ENCODE measurements at regions not wholly inside any gene's neighbourhood (a gene's known extent, or its start where the extent isn't known, plus 50 kb on each side); places are given as distances from the start of the nearest gene placed in this dataset.
A peak's percentile ranks its signal among the peaks of the same experiment; 100 is the strongest.

DNA sequence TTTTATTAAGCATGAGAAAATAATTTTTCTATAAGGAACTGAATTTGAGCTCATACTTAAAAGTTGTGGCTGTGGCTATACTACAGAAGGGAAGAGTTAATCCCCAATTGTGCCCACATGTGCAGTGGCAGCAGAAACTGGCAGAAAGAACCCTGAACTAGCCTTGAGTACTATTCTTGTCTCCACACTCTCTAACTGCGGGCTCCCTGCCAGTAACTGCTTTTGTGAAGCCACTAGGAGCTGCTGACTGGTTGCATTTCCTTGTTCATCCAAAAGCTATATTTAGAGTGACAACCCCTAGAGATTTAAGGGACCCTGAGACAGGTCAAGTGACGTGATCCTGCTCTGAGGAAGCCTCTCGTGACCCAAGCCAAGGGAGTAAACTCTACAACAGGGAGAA is 238.6 kb downstream of the ELAVL2 start:
- no peak for DNase-seq (ENCODE audit: low spot score in 2 of 2)

GRCh38 chr9:23587903-23588302 is 238.1 kb downstream of the ELAVL2 start:
- H3K4me1 ChIP-seq, result peaks cover 0 to 3% (median 0%) of the 10 kb centered on the region in 4 donors
- WGBS, 2 donors, result 95% methylated on average over 2 of the region's 2 CpGs
- H3K27ac ChIP-seq, result no peak overlapping the region
- H3K27me3 ChIP-seq, result no peaks in the 10 kb centered on the region
- H3K36me3 ChIP-seq, result no peaks in the 10 kb centered on the region
- no peak for DNase-seq (ENCODE audit: low spot score in 2 of 2)
- H3K9me3 ChIP-seq, result no peaks in the 10 kb centered on the region
- TF ChIP-seq EP300 (IDR thresholded peaks at IDR 0.05) (no peak), POLR2A (IDR thresholded peaks at IDR 0.05) (no peak), CTCF (IDR thresholded peaks at IDR 0.05) (no peak)
- no peak overlapping the region for H3K4me3 ChIP-seq

More for the DNA sequence above, 238.6 kb downstream of the ELAVL2 start:
- Histone ChIP-seq H3K4me1 (peaks cover 0 to 3% (median 0%) of the 10 kb centered on the region in 4 donors), H3K27ac (no peak overlapping the region), H3K27me3 (no peaks in the 10 kb centered on the region), H3K9me3 (no peaks in the 10 kb centered on the region), H3K4me3 (no peak overlapping the region), H3K36me3 (no peaks in the 10 kb centered on the region)
- 37 to 41% methylated on average over 3 of the region's 3 CpGs for WGBS, 2 donors
- TF ChIP-seq EP300 (IDR thresholded peaks at IDR 0.05), result no peak
- no peak for TF ChIP-seq POLR2A (IDR thresholded peaks at IDR 0.05)
- no peak for TF ChIP-seq CTCF (IDR thresholded peaks at IDR 0.05)

GRCh38 chr9:23590276-23591000 is 235.6 kb downstream of the ELAVL2 start:
- WGBS, 2 donors, result 57 to 62% methylated on average over 3 of the region's 3 CpGs
- Histone ChIP-seq H3K4me3 (peak overlapping the region in 2 of 4 donors; percentile 16 to 26), H3K36me3 (no peaks in the 10 kb centered on the region), H3K27ac (no peak overlapping the region), H3K9me3 (no peaks in the 10 kb centered on the region), H3K4me1 (peaks cover 0 to 3% (median 0%) of the 10 kb centered on the region in 4 donors), H3K27me3 (no peaks in the 10 kb centered on the region)
- no peak for TF ChIP-seq EP300 (IDR thresholded peaks at IDR 0.05)
- no peak for TF ChIP-seq CTCF (IDR thresholded peaks at IDR 0.05)
- TF ChIP-seq POLR2A (IDR thresholded peaks at IDR 0.05), result no peak
- DNase-seq (ENCODE audit: low spot score in 2 of 2), result no peak

- TF ChIP-seq CTCF (IDR thresholded peaks at IDR 0.05), result no peak
- no peak for TF ChIP-seq POLR2A (IDR thresholded peaks at IDR 0.05)
- no peak for TF ChIP-seq EP300 (IDR thresholded peaks at IDR 0.05)
- no peaks in the 10 kb centered on the region for H3K9me3 ChIP-seq
- peaks cover 0 to 3% (median 0%) of the 10 kb centered on the region in 4 donors for H3K4me1 ChIP-seq
- no peak overlapping the region for H3K27ac ChIP-seq
- DNase-seq (ENCODE audit: low spot score in 2 of 2), result no peak
- H3K36me3 ChIP-seq, result no peaks in the 10 kb centered on the region
- 62 to 67% methylated on average over 1 of the region's 1 CpG for whole genome bisulfite sequencing, 2 donors
- no peaks in the 10 kb centered on the region for H3K27me3 ChIP-seq
- no peak overlapping the region for H3K4me3 ChIP-seq
Measured at GRCh38 chr9:23594421-23594820, 231.6 kb downstream of the ELAVL2 start.

GRCh38 chr9:23596913-23597634 is 229.0 kb downstream of the ELAVL2 start:
- 58 to 60% methylated on average over 3 of the region's 3 CpGs for WGBS, 2 donors
- TF ChIP-seq EP300 (IDR thresholded peaks at IDR 0.05), result no peak
- no peak for TF ChIP-seq POLR2A (IDR thresholded peaks at IDR 0.05)
- no peak for TF ChIP-seq CTCF (IDR thresholded peaks at IDR 0.05)
- DNase-seq (ENCODE audit: low spot score in 2 of 2), result no peak
- H3K9me3 ChIP-seq, result no peaks in the 10 kb centered on the region
- no peaks in the 10 kb centered on the region for H3K36me3 ChIP-seq
- H3K27ac ChIP-seq, result no peak overlapping the region
- no peak overlapping the region for H3K4me3 ChIP-seq
- no peaks in the 10 kb centered on the region for H3K27me3 ChIP-seq
- no peaks in the 10 kb centered on the region for H3K4me1 ChIP-seq

Data from tibial nerve (tissue), 4 donors.